ENCODE measurements at regions not wholly inside any gene's neighbourhood (a gene's known extent, or its start where the extent isn't known, plus 50 kb on each side); places are given as distances from the start of the nearest gene placed in this dataset.

DNA sequence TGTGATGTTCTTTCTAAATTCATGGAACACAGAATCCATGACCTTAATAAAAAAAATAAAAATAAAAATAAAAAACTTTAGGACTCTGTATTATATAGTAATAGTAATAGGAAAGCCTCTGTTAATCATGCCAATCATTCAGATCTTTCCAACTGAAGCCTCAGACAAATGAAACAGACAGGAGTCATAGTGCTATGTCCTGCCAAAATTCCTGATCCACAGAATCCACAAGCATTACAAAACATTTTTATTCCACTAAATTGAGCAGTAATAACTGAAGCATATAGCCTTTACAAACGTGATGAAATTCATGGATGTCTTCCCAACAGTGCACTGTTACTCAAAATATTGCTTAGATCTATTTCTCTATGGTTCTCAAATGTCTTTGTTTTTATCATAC lies 820.6 kb upstream of the PCDH9 start:
- POLR2A ChIA-PET: no interaction called here
- H3K4me1 ChIP-seq: no peaks in the 10 kb centered on the region
- H3K4me2 ChIP-seq: no peak overlapping the region
- no peak overlapping the region for H3K4me3 ChIP-seq
- FAIRE-seq (no peak), DNase-seq (ENCODE audit: low read depth in 1 of 2, low spot score in 1 of 2) (no peak), ATAC-seq (no peak)
- TF ChIP-seq, protein P1, sequence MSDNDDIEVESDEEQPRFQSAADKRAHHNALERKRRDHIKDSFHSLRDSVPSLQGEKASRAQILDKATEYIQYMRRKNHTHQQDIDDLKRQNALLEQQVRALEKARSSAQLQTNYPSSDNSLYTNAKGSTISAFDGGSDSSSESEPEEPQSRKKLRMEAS (IDR thresholded peaks at IDR 0.05): no peak
- TF ChIP-seq CBX2 (IDR thresholded peaks at IDR 0.05; ENCODE audit: borderline replicate concordance, low read depth): no peak
- TF ChIP-seq EHF (CRISPR knock-in tag; IDR thresholded peaks at IDR 0.05): no peak
- TF ChIP-seq SMC3 (IDR thresholded peaks at IDR 0.05): no peak
- TF ChIP-seq EP300 (IDR thresholded peaks at IDR 0.05): no peak
- no peak for TF ChIP-seq FOSB (CRISPR knock-in tag; IDR thresholded peaks at IDR 0.05)
- TF ChIP-seq, protein P2, sequence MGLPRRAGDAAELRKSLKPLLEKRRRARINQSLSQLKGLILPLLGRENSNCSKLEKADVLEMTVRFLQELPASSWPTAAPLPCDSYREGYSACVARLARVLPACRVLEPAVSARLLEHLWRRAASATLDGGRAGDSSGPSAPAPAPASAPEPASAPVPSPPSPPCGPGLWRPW (IDR thresholded peaks at IDR 0.05): no peak
- no peak for TF ChIP-seq KDM1A (IDR thresholded peaks at IDR 0.05; ENCODE audit: low read depth)
- TF ChIP-seq, protein P3, sequence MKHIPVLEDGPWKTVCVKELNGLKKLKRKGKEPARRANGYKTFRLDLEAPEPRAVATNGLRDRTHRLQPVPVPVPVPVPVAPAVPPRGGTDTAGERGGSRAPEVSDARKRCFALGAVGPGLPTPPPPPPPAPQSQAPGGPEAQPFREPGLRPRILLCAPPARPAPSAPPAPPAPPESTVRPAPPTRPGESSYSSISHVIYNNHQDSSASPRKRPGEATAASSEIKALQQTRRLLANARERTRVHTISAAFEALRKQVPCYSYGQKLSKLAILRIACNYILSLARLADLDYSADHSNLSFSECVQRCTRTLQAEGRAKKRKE (CRISPR knock-in tag; IDR thresholded peaks at IDR 0.05; ENCODE audit: low read depth): no peak
- no peak for TF ChIP-seq CBX8 (IDR thresholded peaks at IDR 0.05)
- no peak for TF ChIP-seq RNF2 (IDR thresholded peaks at IDR 0.05; ENCODE audit: borderline replicate concordance, low read depth)
- TF ChIP-seq, protein P4, sequence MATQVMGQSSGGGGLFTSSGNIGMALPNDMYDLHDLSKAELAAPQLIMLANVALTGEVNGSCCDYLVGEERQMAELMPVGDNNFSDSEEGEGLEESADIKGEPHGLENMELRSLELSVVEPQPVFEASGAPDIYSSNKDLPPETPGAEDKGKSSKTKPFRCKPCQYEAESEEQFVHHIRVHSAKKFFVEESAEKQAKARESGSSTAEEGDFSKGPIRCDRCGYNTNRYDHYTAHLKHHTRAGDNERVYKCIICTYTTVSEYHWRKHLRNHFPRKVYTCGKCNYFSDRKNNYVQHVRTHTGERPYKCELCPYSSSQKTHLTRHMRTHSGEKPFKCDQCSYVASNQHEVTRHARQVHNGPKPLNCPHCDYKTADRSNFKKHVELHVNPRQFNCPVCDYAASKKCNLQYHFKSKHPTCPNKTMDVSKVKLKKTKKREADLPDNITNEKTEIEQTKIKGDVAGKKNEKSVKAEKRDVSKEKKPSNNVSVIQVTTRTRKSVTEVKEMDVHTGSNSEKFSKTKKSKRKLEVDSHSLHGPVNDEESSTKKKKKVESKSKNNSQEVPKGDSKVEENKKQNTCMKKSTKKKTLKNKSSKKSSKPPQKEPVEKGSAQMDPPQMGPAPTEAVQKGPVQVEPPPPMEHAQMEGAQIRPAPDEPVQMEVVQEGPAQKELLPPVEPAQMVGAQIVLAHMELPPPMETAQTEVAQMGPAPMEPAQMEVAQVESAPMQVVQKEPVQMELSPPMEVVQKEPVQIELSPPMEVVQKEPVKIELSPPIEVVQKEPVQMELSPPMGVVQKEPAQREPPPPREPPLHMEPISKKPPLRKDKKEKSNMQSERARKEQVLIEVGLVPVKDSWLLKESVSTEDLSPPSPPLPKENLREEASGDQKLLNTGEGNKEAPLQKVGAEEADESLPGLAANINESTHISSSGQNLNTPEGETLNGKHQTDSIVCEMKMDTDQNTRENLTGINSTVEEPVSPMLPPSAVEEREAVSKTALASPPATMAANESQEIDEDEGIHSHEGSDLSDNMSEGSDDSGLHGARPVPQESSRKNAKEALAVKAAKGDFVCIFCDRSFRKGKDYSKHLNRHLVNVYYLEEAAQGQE (IDR thresholded peaks at IDR 0.05): no peak
- no peak for TF ChIP-seq RFX5 (IDR thresholded peaks at IDR 0.05)
- TF ChIP-seq JUN (IDR thresholded peaks at IDR 0.05): no peak
- CTCF ChIA-PET: no interaction called here
- no peaks in the 10 kb centered on the region for H3K9me3 ChIP-seq
- no peak overlapping the region for H3K27ac ChIP-seq
- WGBS (ENCODE audit: missing lambda C conversion rate): 28% methylated on average over 1 of the region's 1 CpG

DNA sequence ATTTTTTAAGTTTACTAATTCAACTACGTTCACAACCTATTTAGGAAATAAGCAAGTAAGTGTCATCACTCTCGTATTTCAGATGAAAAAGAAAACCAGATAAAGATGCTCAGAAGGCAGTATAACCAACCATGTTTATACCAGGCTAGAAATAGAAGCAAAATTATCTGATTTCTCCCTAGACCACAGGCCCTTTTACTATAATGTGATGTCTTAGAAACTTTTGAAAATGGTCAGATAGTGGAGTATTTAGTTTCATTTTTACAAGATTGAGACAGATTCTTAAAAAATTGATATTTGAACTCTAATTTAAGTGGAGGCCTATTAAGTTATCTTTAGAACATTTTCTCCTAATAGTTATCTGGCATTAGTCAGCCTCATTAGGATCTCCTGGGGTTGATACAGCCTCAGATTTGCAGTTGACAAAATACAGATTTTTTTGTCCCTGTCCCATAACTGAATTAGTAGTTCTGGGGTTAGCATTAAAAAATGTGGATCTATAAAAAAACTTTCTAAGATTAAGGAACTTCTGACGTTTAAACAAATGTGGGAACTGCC lies 818.7 kb upstream of the PCDH9 start:
- H3K4me1 ChIP-seq: no peaks in the 10 kb centered on the region
- H3K4me2 ChIP-seq: no peak overlapping the region
- DNase-seq (ENCODE audit: low read depth in 1 of 2, low spot score in 1 of 2) (no peak), FAIRE-seq (no peak), ATAC-seq (no peak)
- no peak overlapping the region for H3K4me3 ChIP-seq
- H3K27ac ChIP-seq: no peak overlapping the region
- 65% methylated on average over 3 of the region's 3 CpGs for WGBS (ENCODE audit: missing lambda C conversion rate)
- ChIA-PET POLR2A (no interaction called here), CTCF (no interaction called here)
- no peak for TF ChIP-seq FOSB (CRISPR knock-in tag; IDR thresholded peaks at IDR 0.05)
- no peak for TF ChIP-seq HDAC2 (IDR thresholded peaks at IDR 0.05)
- TF ChIP-seq, protein P5, sequence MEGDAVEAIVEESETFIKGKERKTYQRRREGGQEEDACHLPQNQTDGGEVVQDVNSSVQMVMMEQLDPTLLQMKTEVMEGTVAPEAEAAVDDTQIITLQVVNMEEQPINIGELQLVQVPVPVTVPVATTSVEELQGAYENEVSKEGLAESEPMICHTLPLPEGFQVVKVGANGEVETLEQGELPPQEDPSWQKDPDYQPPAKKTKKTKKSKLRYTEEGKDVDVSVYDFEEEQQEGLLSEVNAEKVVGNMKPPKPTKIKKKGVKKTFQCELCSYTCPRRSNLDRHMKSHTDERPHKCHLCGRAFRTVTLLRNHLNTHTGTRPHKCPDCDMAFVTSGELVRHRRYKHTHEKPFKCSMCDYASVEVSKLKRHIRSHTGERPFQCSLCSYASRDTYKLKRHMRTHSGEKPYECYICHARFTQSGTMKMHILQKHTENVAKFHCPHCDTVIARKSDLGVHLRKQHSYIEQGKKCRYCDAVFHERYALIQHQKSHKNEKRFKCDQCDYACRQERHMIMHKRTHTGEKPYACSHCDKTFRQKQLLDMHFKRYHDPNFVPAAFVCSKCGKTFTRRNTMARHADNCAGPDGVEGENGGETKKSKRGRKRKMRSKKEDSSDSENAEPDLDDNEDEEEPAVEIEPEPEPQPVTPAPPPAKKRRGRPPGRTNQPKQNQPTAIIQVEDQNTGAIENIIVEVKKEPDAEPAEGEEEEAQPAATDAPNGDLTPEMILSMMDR (IDR thresholded peaks at IDR 0.05): no peak
- TF ChIP-seq RAD21 (conservative IDR thresholded peaks at IDR 0.05 in 1 of 2, IDR thresholded peaks at IDR 0.05 in 1 of 2): no peak
- TF ChIP-seq KDM1A (IDR thresholded peaks at IDR 0.05; ENCODE audit: low read depth): no peak
- TF ChIP-seq POLR2AphosphoS2 (conservative IDR thresholded peaks at IDR 0.05; ENCODE audit: low read length): no peak
- TF ChIP-seq HOXB5 (CRISPR knock-in tag; IDR thresholded peaks at IDR 0.05): no peak
- TF ChIP-seq CBX8 (IDR thresholded peaks at IDR 0.05): no peak
- no peak for TF ChIP-seq JUN (IDR thresholded peaks at IDR 0.05)
- H3K9me3 ChIP-seq: no peaks in the 10 kb centered on the region
